DOHH2 (cell line): ENCODE measurements at regions not wholly inside any gene's neighbourhood (a gene's known extent, or its start where the extent isn't known, plus 50 kb on each side); places are given as distances from the start of the nearest gene placed in this dataset.

Source experiments
- H3F3A ChIP-seq: fragments of 200-600 bp; sonication (generic), shearing (Covaris generic); 2 replicates; pipeline ENCODE4 v1.6.0; 2016; ENCODE audit warnings: antibody characterized with exemption, mild to moderate bottlenecking; ENCODE audit not compliant: control insufficient read depth, insufficient read depth
- H3K27ac ChIP-seq: fragments of 200-600 bp; sonication (generic); 2 replicates; pipeline ENCODE4 v1.5.1; 2014; ENCODE audit warnings: low read depth, mild to moderate bottlenecking, low read length, moderate library complexity
- H3K27me3 ChIP-seq: fragments of 200-600 bp; sonication (generic); 2 replicates; pipeline ENCODE4 v1.6.1; 2014; ENCODE audit warnings: mild to moderate bottlenecking, low read length, mixed read lengths; ENCODE audit not compliant: control insufficient read depth
- H3K36me3 ChIP-seq: fragments of 200-600 bp; sonication (generic); 2 replicates; pipeline ENCODE4 v1.6.1; 2014; ENCODE audit warnings: mild to moderate bottlenecking, low read length, moderate library complexity, mixed read lengths; ENCODE audit not compliant: control insufficient read depth
- H3K4me1 ChIP-seq: fragments of 200-600 bp; sonication (generic); 2 replicates; pipeline ENCODE4 v1.6.1; 2014; ENCODE audit warnings: mild to moderate bottlenecking, low read length, mixed read lengths; ENCODE audit not compliant: control insufficient read depth
- H3K4me2 ChIP-seq: fragments of 200-600 bp; sonication (generic); 2 replicates; pipeline ENCODE4 v1.6.0; 2014; ENCODE audit warnings: mild to moderate bottlenecking, low read length, moderate library complexity
- H3K4me3 ChIP-seq: fragments of 200-600 bp; sonication (generic); 2 replicates; pipeline ENCODE4 v1.5.1; 2014; ENCODE audit warnings: mild to moderate bottlenecking, low read length, mixed read lengths
- H3K79me2 ChIP-seq: fragments of 200-600 bp; sonication (generic); 2 replicates; pipeline ENCODE4 v1.6.1; 2014; ENCODE audit warnings: mild to moderate bottlenecking, low read length, mixed read lengths; ENCODE audit not compliant: control insufficient read depth
- H3K9me2 ChIP-seq: fragments of 200-600 bp; sonication (generic); replicated peaks from 2 replicates; pipeline ENCODE4 v1.6.1; 2014; ENCODE audit warnings: mild to moderate bottlenecking, low read length, mixed read lengths; ENCODE audit not compliant: control insufficient read depth
- H3K9me3 ChIP-seq: fragments of 200-600 bp; sonication (generic); 2 replicates; pipeline ENCODE4 v1.6.1; 2014; ENCODE audit warnings: antibody characterized with exemption, low read length, mixed read lengths; ENCODE audit not compliant: control insufficient read depth, insufficient read depth
- H4K20me1 ChIP-seq: fragments of 200-600 bp; sonication (generic); 2 replicates; pipeline ENCODE4 v1.6.0; 2014; ENCODE audit warnings: low read depth, mild to moderate bottlenecking, antibody characterized with exemption, low read length, moderate library complexity; ENCODE audit not compliant: control insufficient read depth, insufficient read depth
- CTCF ChIP-seq: fragments of 200-600 bp; sonication (generic); IDR thresholded peaks from one replicate; pipeline ENCODE4 v1.5.1; 2014; ENCODE audit warnings: antibody characterized with exemption, mild to moderate bottlenecking, low read depth, low read length; ENCODE audit not compliant: poor library complexity, severe bottlenecking
- EZH2phosphoT487 ChIP-seq: fragments of 200-600 bp; sonication (generic); IDR thresholded peaks from 2 replicates; pipeline ENCODE4 v1.6.1; 2017; ENCODE audit warnings: borderline replicate concordance, mild to moderate bottlenecking, antibody characterized with exemption, low read length, moderate library complexity, mixed read lengths

GRCh38 chr14:101008196-101008595, 104.7 kb upstream of the RTL1 start:
- Histone ChIP-seq H3F3A (no peaks in the 10 kb centered on the region), H3K4me2 (no peak overlapping the region), H3K27ac (no peak overlapping the region), H3K36me3 (no peaks in the 10 kb centered on the region), H3K9me2 (no peaks in the 10 kb centered on the region), H3K79me2 (no peaks in the 10 kb centered on the region), H3K9me3 (no peaks in the 10 kb centered on the region), H3K27me3 (0 out of 2 replicates have a peak, but pooled peaks cover 3% of the 10 kb centered on the region), H4K20me1 (no peaks in the 10 kb centered on the region), H3K4me3 (no peak overlapping the region), H3K4me1 (no peaks in the 10 kb centered on the region)
- TF ChIP-seq CTCF (no peak), EZH2phosphoT487 (no peak)

DNA sequence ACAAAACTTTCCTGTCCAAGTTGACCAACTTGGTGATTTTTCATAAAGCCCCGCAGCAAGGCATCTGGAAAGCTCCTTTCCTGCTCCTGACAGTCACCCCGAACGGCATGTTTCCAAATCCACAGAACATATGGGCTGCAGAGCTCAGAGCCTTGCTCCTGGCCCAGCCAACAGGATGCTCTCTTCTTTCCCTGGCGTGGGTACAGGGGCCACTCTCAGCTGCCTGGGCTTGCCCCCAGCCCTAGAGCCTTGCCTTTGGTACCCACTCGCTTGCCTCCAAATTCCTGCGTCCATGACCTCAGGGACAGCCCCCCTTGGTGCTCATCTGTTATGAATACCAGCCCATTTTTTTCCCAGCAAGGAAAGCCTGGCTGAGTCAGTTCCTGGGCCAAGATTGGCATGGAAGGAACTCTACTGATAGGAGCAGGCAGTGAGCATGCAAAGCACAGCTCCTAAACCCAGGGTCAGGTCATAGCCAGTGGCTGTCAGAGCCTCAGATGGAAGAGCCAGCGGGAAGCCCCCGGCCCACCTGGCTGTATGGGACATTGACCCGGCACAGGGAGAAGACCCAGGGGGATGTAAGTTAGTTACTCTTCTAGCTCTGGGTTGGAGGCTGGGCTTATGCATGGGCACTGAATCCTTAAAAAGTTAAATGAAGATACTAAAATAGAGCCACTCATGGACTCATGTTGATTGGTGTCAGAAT, 105.3 kb upstream of the RTL1 start:
- Histone ChIP-seq H3K4me3 (no peak overlapping the region), H3K9me2 (no peaks in the 10 kb centered on the region), H3K36me3 (no peaks in the 10 kb centered on the region), H4K20me1 (no peaks in the 10 kb centered on the region), H3K4me2 (no peak overlapping the region), H3K27me3 (0 out of 2 replicates have a peak, but pooled peaks cover 3% of the 10 kb centered on the region), H3K79me2 (no peaks in the 10 kb centered on the region), H3K4me1 (no peaks in the 10 kb centered on the region), H3K9me3 (no peaks in the 10 kb centered on the region), H3F3A (no peaks in the 10 kb centered on the region), H3K27ac (no peak overlapping the region)
- no peak for TF ChIP-seq EZH2phosphoT487
- no peak for TF ChIP-seq CTCF

- Histone ChIP-seq H4K20me1 (no peaks in the 10 kb centered on the region), H3K27ac (no peak overlapping the region), H3K9me2 (no peaks in the 10 kb centered on the region), H3K36me3 (no peaks in the 10 kb centered on the region), H3K4me3 (no peak overlapping the region), H3F3A (no peaks in the 10 kb centered on the region), H3K9me3 (no peaks in the 10 kb centered on the region), H3K27me3 (0 out of 2 replicates have a peak, but pooled peaks cover 3% of the 10 kb centered on the region), H3K79me2 (no peaks in the 10 kb centered on the region), H3K4me2 (no peak overlapping the region), H3K4me1 (no peaks in the 10 kb centered on the region)
- no peak for TF ChIP-seq CTCF
- TF ChIP-seq EZH2phosphoT487: no peak
Observed at GRCh38 chr14:101009531-101009930, 106.0 kb upstream of the RTL1 start.
